GM23338 (cell line): ENCODE measurements at regions not wholly inside any gene's neighbourhood (a gene's known extent, or its start where the extent isn't known, plus 50 kb on each side); places are given as distances from the start of the nearest gene placed in this dataset.
A peak's percentile ranks its signal among the peaks of the same experiment; 100 is the strongest.

Experiments
- ATAC-seq: fragments of 200-7000 bp; cut with Tn5 transposase; 3 replicates; pipeline ENCODE4 v1.9.1; 2020
- DNase-seq: peaks from one replicate; pipeline ENCODE4 v3.0.0-alpha.2; 2015; ENCODE audit warnings: low spot score
- H2AFZ ChIP-seq: fragments of 200-600 bp; sonication (generic); 2 replicates; pipeline ENCODE4 v1.8.0; 2016; ENCODE audit warnings: antibody characterized with exemption, mild to moderate bottlenecking, moderate library complexity
- H3F3A ChIP-seq: fragments of 200-600 bp; sonication (generic); replicated peaks from 2 replicates; pipeline ENCODE4 v1.8.0; 2017; ENCODE audit warnings: antibody characterized with exemption, mixed run types, low read depth
- H3K27ac ChIP-seq: fragments of 200-600 bp; sonication (generic); 2 replicates; pipeline ENCODE4 v1.6.1; 2016; ENCODE audit warnings: low read depth
- H3K27me3 ChIP-seq: fragments of 200-600 bp; sonication (generic); 2 replicates; pipeline ENCODE4 v1.8.0; 2016; ENCODE audit warnings: mild to moderate bottlenecking, mixed run types, moderate library complexity; ENCODE audit not compliant: insufficient read depth
- H3K36me3 ChIP-seq: fragments of 200-600 bp; sonication (generic); 2 replicates; pipeline ENCODE4 v1.8.0; 2016; ENCODE audit warnings: mild to moderate bottlenecking; ENCODE audit not compliant: insufficient read depth
- H3K4me1 ChIP-seq: fragments of 200-600 bp; sonication (generic); 2 replicates; pipeline ENCODE4 v1.8.0; 2016; ENCODE audit warnings: mild to moderate bottlenecking, moderate library complexity; ENCODE audit not compliant: insufficient read depth
- H3K4me2 ChIP-seq: fragments of 200-600 bp; sonication (generic); 2 replicates; pipeline ENCODE4 v1.7.1; 2017; ENCODE audit warnings: mixed run types
- H3K4me3 ChIP-seq: fragments of 200-600 bp; sonication (generic); 2 replicates; pipeline ENCODE4 v1.6.1; 2016; ENCODE audit warnings: mixed run types
- H3K79me2 ChIP-seq: fragments of 200-600 bp; sonication (generic); replicated peaks from 2 replicates; pipeline ENCODE4 v1.8.0; 2017; ENCODE audit warnings: mild to moderate bottlenecking; ENCODE audit not compliant: insufficient read depth
- H3K9me2 ChIP-seq: fragments of 200-600 bp; sonication (generic); 2 replicates; pipeline ENCODE4 v1.8.0; 2017; ENCODE audit not compliant: insufficient read depth
- H4K20me1 ChIP-seq: fragments of 200-600 bp; sonication (generic); replicated peaks from 2 replicates; pipeline ENCODE4 v1.8.0; 2017; ENCODE audit warnings: mild to moderate bottlenecking; ENCODE audit not compliant: insufficient read depth
- H3K27ac Mint-ChIP-seq: 2 replicates; pipeline ENCODE4 v1.8.0; 2020; ENCODE audit warnings: inconsistent platforms, mild to moderate bottlenecking, moderate library complexity, mixed read lengths
- H3K27me3 Mint-ChIP-seq: 3 replicates; pipeline ENCODE4 v1.8.0; 2022; ENCODE audit warnings: low read depth, mild to moderate bottlenecking, moderate library complexity, mixed read lengths, inconsistent platforms; ENCODE audit not compliant: insufficient read depth, poor library complexity
- H3K36me3 Mint-ChIP-seq: 3 replicates; pipeline ENCODE4 v1.8.0; 2021; ENCODE audit warnings: low read depth, mild to moderate bottlenecking, inconsistent platforms, moderate library complexity, mixed read lengths
- H3K4me1 Mint-ChIP-seq: 3 replicates; pipeline ENCODE4 v1.8.0; 2020; ENCODE audit warnings: mild to moderate bottlenecking, inconsistent platforms, mixed read lengths
- H3K4me3 Mint-ChIP-seq: 3 replicates; pipeline ENCODE4 v1.8.0; 2021; ENCODE audit warnings: moderate library complexity, mild to moderate bottlenecking, inconsistent platforms, mixed read lengths
- H3K9me3 Mint-ChIP-seq: 3 replicates; pipeline ENCODE4 v1.8.0; 2020; ENCODE audit warnings: moderate library complexity, mild to moderate bottlenecking, inconsistent platforms, mixed read lengths
- CREB1 ChIP-seq: fragments of 250-450 bp; sonication (Bioruptor Pico); IDR thresholded peaks from 2 replicates; pipeline ENCODE4 v1.5.0; 2020; ENCODE audit warnings: low read depth, mild to moderate bottlenecking, moderate library complexity
- CTCF ChIP-seq, 2 experiments: fragments of 200-600 bp in 1 of 2; sonication (generic) in 1 of 2; conservative IDR thresholded peaks; 2 replicates each; pipeline versions ENCODE4 v1.5.1 to v1.6.1; 2016 to 2017; ENCODE audit warnings: antibody characterized with exemption in 2 of 2, low read depth in 2 of 2, mild to moderate bottlenecking in 2 of 2, moderate library complexity in 1 of 2
- EZH2 ChIP-seq: fragments of 200-600 bp; sonication (generic); IDR thresholded peaks from one replicate; pipeline ENCODE4 v1.8.0; 2017; ENCODE audit warnings: antibody characterized with exemption, mild to moderate bottlenecking, low read depth; ENCODE audit not compliant: unreplicated experiment
- EZH2phosphoT487 ChIP-seq: fragments of 200-600 bp; sonication (generic); IDR thresholded peaks from one replicate; pipeline ENCODE4 v1.8.1; 2018; ENCODE audit warnings: antibody characterized with exemption; ENCODE audit not compliant: unreplicated experiment
- JUNB ChIP-seq: IDR thresholded peaks from one replicate; pipeline ENCODE4 v1.6.1; 2016; ENCODE audit warnings: antibody characterized with exemption; ENCODE audit not compliant: unreplicated experiment
- NANOG ChIP-seq: IDR thresholded peaks from 2 replicates; pipeline ENCODE4 v1.6.1; 2016; ENCODE audit warnings: antibody characterized with exemption, borderline replicate concordance
- POLR2AphosphoS5 ChIP-seq: IDR thresholded peaks from 2 replicates; pipeline ENCODE4 v1.6.1; 2016; ENCODE audit warnings: antibody characterized with exemption, low read depth
- REST ChIP-seq: IDR thresholded peaks from one replicate; pipeline ENCODE4 v1.6.1; 2018; ENCODE audit warnings: antibody characterized with exemption; ENCODE audit not compliant: unreplicated experiment
- STAT1 ChIP-seq: IDR thresholded peaks from one replicate; pipeline ENCODE4 v1.6.1; 2016; ENCODE audit warnings: antibody characterized with exemption; ENCODE audit not compliant: unreplicated experiment
- ZNF114 ChIP-seq: fragments of 250-450 bp; sonication (Bioruptor Pico); IDR thresholded peaks from 2 replicates; pipeline ENCODE4 v1.5.0; 2020; ENCODE audit warnings: mild to moderate bottlenecking, moderate library complexity
- ZNF331 ChIP-seq: fragments of 250-450 bp; sonication (Bioruptor Pico); IDR thresholded peaks from 2 replicates; pipeline ENCODE4 v1.5.0; 2020; ENCODE audit warnings: low read depth, mild to moderate bottlenecking, moderate library complexity
- TF ChIP-seq, protein P1 (sequence below): IDR thresholded peaks from 2 replicates; pipeline ENCODE4 v1.6.1; 2016; ENCODE audit warnings: antibody characterized with exemption
- TF ChIP-seq, protein P2 (sequence below): fragments of 250-450 bp; sonication (Bioruptor Pico); IDR thresholded peaks from 2 replicates; pipeline ENCODE4 v1.5.0; 2020; ENCODE audit warnings: mild to moderate bottlenecking, moderate library complexity

DNA sequence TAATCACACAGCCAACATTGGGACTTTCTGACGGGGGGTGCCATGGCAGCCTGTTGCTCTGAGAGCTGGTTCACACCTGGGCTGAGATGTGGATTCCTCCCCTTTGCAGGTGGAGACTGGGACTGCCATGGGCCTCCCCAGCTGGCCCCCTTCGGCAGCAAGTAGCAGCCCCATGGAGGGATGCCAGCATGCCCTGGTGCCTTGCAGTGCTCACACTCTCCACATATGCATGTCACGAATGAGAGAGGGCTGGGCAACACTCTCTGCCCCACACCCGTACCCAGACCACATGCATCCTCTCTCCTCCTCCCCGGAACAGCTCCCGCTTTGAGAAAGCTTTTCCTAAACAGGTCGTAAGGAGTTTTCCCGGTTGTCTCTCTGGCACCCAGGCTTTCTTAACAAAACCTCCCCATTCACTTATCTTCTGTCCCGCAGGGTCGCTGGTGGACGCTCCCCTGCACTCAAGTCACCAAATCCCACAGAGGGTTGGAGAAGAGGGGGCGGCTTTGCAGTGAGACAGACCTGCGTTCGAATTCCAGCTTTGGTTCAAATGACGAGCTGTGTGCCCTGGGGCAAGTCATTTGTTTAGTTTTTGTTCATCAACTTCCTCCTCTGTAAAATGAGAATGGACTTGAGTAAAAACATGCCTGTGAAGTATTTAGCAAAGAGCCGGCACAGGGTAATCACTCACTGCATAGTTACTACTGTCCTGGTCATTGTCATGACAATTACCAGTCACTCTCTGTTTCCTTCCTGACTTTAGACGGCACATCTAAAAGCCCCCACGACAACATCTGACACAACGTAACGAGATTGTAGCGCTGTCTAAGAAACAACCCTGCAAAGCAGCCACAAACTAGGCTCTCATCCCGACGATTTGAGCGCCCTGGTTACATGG, 231.3 kb upstream of the B3GAT1 start:
- H3K9me3 Mint-ChIP-seq: no peaks in the 10 kb centered on the region
- peak; percentile 18; the same call in 2 of the 3 replicates for ATAC-seq

More for the DNA sequence above, 231.3 kb upstream of the B3GAT1 start:
- no peak overlapping the region for H3K27ac Mint-ChIP-seq
- Histone ChIP-seq H3K79me2 (no peaks in the 10 kb centered on the region), H2AFZ (peak overlapping the region; percentile 66; the same call in 1 of the 2 replicates), H3K4me1 (peaks cover 14% of the 10 kb centered on the region; the same call in 1 of the 2 replicates), H3K36me3 (no peaks in the 10 kb centered on the region), H3K4me2 (peak overlapping the region; percentile 57), H3K27me3 (no peaks in the 10 kb centered on the region), H3F3A (no peaks in the 10 kb centered on the region), H3K9me2 (no peaks in the 10 kb centered on the region), H3K4me3 (no peak overlapping the region), H4K20me1 (no peaks in the 10 kb centered on the region), H3K27ac (no peak overlapping the region)
- DNase-seq: peak; percentile 24
- H3K4me3 Mint-ChIP-seq: no peak overlapping the region
- no peaks in the 10 kb centered on the region for H3K36me3 Mint-ChIP-seq
- peaks cover 16% of the 10 kb centered on the region for H3K27me3 Mint-ChIP-seq
- H3K4me1 Mint-ChIP-seq: peaks cover 43% of the 10 kb centered on the region
- TF ChIP-seq CREB1 (CRISPR knock-in tag) (no peak), ZNF114 (CRISPR knock-in tag) (no peak), NANOG (no peak), POLR2AphosphoS5 (no peak), EZH2phosphoT487 (no peak), ZNF331 (no peak), STAT1 (no peak), REST (no peak), EZH2 (no peak), JUNB (no peak), CTCF (conservative IDR thresholded peaks at IDR 0.05; ENCODE audit: low read depth in 2 of 2) (no peak)
- TF ChIP-seq, protein P1, sequence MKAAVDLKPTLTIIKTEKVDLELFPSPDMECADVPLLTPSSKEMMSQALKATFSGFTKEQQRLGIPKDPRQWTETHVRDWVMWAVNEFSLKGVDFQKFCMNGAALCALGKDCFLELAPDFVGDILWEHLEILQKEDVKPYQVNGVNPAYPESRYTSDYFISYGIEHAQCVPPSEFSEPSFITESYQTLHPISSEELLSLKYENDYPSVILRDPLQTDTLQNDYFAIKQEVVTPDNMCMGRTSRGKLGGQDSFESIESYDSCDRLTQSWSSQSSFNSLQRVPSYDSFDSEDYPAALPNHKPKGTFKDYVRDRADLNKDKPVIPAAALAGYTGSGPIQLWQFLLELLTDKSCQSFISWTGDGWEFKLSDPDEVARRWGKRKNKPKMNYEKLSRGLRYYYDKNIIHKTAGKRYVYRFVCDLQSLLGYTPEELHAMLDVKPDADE: no peak
- TF ChIP-seq, protein P2, sequence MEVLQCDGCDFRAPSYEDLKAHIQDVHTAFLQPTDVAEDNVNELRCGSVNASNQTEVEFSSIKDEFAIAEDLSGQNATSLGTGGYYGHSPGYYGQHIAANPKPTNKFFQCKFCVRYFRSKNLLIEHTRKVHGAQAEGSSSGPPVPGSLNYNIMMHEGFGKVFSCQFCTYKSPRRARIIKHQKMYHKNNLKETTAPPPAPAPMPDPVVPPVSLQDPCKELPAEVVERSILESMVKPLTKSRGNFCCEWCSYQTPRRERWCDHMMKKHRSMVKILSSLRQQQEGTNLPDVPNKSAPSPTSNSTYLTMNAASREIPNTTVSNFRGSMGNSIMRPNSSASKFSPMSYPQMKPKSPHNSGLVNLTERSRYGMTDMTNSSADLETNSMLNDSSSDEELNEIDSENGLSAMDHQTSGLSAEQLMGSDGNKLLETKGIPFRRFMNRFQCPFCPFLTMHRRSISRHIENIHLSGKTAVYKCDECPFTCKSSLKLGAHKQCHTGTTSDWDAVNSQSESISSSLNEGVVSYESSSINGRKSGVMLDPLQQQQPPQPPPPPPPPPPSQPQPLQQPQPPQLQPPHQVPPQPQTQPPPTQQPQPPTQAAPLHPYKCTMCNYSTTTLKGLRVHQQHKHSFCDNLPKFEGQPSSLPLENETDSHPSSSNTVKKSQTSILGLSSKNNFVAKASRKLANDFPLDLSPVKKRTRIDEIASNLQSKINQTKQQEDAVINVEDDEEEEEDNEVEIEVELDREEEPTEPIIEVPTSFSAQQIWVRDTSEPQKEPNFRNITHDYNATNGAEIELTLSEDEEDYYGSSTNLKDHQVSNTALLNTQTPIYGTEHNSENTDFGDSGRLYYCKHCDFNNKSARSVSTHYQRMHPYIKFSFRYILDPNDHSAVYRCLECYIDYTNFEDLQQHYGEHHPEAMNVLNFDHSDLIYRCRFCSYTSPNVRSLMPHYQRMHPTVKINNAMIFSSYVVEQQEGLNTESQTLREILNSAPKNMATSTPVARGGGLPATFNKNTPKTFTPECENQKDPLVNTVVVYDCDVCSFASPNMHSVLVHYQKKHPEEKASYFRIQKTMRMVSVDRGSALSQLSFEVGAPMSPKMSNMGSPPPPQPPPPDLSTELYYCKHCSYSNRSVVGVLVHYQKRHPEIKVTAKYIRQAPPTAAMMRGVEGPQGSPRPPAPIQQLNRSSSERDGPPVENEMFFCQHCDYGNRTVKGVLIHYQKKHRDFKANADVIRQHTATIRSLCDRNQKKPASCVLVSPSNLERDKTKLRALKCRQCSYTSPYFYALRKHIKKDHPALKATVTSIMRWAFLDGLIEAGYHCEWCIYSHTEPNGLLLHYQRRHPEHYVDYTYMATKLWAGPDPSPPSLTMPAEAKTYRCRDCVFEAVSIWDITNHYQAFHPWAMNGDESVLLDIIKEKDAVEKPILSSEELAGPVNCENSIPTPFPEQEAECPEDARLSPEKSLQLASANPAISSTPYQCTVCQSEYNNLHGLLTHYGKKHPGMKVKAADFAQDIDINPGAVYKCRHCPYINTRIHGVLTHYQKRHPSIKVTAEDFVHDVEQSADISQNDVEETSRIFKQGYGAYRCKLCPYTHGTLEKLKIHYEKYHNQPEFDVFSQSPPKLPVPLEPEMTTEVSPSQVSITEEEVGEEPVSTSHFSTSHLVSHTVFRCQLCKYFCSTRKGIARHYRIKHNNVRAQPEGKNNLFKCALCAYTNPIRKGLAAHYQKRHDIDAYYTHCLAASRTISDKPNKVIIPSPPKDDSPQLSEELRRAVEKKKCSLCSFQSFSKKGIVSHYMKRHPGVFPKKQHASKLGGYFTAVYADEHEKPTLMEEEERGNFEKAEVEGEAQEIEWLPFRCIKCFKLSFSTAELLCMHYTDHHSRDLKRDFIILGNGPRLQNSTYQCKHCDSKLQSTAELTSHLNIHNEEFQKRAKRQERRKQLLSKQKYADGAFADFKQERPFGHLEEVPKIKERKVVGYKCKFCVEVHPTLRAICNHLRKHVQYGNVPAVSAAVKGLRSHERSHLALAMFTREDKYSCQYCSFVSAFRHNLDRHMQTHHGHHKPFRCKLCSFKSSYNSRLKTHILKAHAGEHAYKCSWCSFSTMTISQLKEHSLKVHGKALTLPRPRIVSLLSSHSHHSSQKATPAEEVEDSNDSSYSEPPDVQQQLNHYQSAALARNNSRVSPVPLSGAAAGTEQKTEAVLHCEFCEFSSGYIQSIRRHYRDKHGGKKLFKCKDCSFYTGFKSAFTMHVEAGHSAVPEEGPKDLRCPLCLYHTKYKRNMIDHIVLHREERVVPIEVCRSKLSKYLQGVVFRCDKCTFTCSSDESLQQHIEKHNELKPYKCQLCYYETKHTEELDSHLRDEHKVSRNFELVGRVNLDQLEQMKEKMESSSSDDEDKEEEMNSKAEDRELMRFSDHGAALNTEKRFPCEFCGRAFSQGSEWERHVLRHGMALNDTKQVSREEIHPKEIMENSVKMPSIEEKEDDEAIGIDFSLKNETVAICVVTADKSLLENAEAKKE: no peak
